ENCODE measurements at regions not wholly inside any gene's neighbourhood (a gene's known extent, or its start where the extent isn't known, plus 50 kb on each side); places are given as distances from the start of the nearest gene placed in this dataset.

DNA sequence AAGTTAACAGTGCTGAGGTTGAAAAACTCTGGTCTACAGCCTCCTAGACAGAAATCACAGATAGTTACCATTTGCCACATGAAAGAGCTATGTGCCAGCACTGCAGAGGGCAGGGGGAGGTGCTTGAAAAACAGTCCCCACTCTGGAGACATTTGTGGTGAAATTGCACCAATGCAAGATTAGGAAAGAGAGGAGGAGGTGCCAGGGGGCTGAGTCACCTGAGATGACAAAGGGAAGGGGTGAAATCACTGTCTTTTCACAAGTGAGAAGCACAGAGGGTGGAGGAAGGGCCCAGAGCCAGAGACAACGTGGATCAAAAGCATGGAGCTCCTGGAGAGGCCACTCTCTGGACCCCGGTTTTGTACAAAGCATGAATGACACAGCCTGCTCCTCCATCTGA, 196.3 kb downstream of the BUD13 start:
- TF ChIP-seq, protein P1, sequence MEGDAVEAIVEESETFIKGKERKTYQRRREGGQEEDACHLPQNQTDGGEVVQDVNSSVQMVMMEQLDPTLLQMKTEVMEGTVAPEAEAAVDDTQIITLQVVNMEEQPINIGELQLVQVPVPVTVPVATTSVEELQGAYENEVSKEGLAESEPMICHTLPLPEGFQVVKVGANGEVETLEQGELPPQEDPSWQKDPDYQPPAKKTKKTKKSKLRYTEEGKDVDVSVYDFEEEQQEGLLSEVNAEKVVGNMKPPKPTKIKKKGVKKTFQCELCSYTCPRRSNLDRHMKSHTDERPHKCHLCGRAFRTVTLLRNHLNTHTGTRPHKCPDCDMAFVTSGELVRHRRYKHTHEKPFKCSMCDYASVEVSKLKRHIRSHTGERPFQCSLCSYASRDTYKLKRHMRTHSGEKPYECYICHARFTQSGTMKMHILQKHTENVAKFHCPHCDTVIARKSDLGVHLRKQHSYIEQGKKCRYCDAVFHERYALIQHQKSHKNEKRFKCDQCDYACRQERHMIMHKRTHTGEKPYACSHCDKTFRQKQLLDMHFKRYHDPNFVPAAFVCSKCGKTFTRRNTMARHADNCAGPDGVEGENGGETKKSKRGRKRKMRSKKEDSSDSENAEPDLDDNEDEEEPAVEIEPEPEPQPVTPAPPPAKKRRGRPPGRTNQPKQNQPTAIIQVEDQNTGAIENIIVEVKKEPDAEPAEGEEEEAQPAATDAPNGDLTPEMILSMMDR (IDR thresholded peaks at IDR 0.05; ENCODE audit: low read depth, low read length) = no peak
- H3K4me3 ChIP-seq (ENCODE audit: low read depth, low read length) = no peak overlapping the region

DNA sequence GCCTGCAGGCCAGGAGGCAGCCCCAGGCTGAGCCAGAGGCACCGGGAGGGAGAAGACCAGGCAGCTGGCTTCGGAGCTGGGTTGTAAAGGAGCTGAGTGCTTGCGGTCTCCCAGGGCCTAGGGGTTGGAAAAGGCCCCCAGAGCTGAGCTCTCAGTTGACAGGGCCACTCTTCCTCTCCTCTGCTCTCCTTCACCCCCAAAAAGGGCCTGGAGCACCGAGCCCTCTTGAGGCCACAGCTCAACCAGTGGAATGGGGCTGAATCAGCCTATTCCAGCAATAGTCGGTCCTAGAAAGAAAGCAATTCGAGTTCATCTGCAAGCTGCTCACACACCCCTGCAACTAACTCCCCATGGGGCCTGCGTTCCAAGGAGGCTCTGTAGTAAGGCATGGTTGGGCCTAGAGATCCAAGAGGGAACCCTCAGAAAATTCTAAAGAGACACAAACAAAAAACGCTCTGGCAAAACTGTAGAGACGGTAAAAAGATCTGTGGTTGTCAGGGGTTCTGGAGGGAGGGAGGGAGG, 205.0 kb downstream of the BUD13 start:
- TF ChIP-seq, protein P1 (IDR thresholded peaks at IDR 0.05; ENCODE audit: low read depth, low read length) = no peak
- no peak overlapping the region for H3K4me3 ChIP-seq (ENCODE audit: low read depth, low read length)

DNA sequence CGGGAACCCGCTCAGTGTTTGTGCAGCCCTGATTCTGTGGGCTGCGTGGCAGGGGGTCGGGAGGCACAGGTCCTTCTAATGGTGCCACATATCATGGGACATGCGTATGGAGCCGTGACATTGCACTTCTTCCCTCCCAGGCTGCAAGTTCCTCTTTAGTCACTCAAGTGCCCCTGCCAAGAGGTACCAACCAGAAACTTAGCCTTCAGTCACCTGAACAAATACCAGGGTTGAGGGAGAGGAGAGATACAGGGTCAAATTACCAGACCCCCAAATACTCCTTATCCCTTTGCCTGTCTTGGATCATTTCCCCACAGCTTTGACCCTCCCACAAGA, 209.1 kb downstream of the BUD13 start:
- H3K4me3 ChIP-seq (ENCODE audit: low read depth, low read length) = no peak overlapping the region
- TF ChIP-seq, protein P1 (IDR thresholded peaks at IDR 0.05; ENCODE audit: low read depth, low read length) = no peak

DNA sequence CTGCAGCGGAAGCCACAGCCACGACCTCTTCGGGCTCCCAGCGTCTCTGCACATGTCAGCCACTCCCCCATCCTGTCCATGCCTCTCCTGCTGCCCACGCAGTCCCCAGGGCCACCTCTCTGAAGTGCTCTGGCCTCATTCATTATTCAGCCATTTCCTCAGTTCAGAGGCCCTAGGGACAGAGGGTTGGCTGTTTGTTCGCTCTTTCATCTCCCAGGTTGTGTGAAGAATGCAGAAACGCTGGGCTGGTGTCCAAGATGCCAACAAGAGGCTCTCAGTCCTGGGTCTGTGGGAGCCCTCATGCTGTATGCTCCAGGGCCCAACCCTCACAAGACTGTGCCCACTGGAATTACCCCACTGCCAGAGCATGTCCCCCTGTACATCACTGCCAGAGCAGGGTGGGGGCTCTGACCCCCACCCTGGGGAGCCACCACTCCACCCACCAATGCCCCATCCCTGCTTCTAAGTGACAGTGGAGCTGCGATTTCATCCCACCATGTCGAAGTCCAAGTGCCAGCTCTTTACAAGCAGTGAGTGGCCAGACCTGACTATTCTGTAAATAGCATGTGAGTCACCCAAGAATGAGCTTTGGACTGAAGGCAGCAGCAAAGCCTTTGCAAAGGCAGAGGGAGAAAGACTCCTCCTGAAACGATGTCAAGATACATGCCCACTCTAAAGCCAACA, 209.6 kb downstream of the BUD13 start:
- TF ChIP-seq, protein P1 (IDR thresholded peaks at IDR 0.05; ENCODE audit: low read depth, low read length) = no peak
- no peak overlapping the region for H3K4me3 ChIP-seq (ENCODE audit: low read depth, low read length)

DNA sequence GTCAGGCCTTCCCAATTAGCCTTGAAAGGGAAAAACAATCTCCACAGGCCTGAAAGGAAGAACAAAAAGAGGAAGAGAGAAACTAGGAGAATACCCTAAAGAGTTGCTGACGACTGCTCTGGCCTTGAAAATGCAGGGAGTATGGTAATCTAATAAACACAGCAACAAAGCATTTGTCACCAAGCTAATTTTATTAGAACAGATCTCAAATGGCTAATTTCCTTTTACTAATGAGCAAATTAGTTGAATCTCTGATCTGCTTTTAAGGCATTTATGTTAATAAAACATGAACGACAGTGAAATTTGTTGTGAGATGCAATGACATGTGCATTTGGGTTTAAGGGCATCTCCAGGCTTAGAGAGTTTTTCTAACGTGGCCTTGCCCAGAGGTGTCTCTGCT, 212.2 kb downstream of the BUD13 start:
- no peak overlapping the region for H3K4me3 ChIP-seq (ENCODE audit: low read depth, low read length)
- TF ChIP-seq, protein P1 (IDR thresholded peaks at IDR 0.05; ENCODE audit: low read depth, low read length) = no peak

DNA sequence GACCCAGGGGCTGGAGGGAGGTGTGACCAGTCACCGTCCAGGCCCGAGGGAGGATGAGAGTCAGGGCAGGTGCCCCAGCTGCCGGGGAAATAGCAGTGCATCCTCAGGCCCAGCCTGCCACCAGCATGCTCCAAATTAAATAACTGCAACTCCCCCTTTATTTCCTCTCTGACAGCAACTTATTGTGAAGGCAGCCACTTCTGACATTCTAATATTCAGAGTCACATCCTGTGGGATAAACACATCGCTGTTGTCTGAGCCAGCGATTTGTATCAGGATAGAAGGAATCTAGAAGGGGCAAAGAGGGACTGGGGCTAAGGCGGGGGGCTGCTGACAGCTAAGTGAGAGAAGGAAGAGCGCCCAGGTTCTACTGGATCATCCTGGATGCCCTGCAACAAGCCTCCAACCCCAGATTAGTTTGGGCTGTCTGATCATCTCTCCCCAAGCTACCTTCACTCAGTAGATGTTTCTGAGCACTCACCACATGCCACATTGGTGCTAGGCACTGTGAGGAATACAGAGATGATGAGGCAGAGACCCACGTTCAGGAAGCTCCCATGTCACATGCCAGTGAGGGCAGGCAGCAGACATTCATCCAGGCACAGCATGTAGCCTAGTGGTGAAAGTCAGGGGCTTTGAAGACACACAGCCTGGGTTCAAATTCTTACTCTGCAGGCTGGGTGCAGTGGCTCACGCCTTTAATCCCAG, 214.1 kb downstream of the BUD13 start:
- no peak overlapping the region for H3K4me3 ChIP-seq (ENCODE audit: low read depth, low read length)
- TF ChIP-seq, protein P1 (IDR thresholded peaks at IDR 0.05; ENCODE audit: low read depth, low read length) = no peak

DNA sequence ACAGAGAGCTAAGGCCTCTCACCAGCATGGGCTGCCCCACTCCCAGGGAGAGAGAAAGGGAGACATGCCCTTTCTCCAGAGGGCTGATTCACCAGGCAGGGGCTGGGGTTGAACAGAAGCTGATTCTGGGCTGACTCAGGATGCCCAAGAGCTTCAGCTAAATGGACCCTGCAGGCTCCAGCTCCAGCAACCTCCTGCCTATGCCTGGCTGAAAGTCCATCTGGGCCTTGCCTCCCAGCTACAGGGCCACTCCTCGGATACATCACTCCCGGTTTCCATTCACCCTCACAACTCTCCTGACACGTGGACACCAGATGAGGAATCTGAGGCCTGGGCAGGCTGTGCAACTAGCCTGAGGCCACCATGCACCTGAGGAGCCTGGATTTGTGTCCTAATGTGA, 215.5 kb downstream of the BUD13 start:
- TF ChIP-seq, protein P1 (IDR thresholded peaks at IDR 0.05; ENCODE audit: low read depth, low read length) = no peak
- H3K4me3 ChIP-seq (ENCODE audit: low read depth, low read length) = no peak overlapping the region
